ENCODE measurements at regions not wholly inside any gene's neighbourhood (a gene's known extent, or its start where the extent isn't known, plus 50 kb on each side); places are given as distances from the start of the nearest gene placed in this dataset.
"Not testable (repeated sequence)": the region's sequence is repeated elsewhere in the genome, so short reads cannot be mapped to it uniquely, and the experiment has no call there.

DNA sequence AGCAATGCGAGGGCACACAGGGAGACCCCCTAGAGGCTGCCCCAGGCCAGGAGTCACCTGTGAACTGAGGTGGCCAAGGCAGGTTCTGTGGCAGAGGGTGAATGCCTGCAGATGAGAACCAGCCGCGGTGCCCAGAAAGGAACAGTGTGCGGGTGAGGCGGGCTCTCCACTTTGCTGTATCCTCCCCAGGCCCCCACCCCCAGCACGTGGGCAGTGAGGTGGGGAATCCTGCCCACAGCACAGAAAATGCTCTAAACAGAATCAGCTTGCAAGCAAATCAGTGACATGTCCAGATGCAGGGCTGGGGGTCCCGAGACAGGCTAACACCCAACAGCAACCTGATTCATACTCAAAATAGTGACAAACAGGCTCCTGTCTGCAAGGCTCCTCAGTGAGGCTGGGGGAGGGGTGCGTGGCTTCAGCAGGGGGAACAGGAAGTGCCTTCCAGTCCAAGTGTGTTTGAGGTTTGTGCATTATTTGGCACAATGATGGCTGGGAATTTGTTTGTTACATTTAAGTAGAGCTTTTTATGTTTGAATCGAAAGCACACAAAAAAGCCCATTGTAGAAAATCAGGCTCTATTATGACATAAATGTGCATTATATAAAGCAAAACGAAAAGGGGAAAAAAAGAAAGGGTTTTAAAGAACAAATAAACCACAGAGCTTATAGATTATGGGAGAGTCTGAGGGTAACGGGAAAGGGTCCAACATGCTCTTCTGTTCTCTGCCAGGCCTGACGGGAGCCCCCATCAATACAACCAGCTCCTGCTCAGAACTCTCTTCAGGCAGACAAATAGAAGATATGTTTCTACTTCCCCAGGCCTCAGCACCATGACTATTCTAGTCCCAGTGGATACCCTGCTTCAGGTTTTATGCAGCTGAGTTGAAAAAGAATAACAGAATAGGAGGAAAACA is 201.3 kb downstream of the HSD17B3 start:
- no peak for DNase-seq (ENCODE audit: insufficient read length, low spot score)
- FAIRE-seq = no peak

DNA sequence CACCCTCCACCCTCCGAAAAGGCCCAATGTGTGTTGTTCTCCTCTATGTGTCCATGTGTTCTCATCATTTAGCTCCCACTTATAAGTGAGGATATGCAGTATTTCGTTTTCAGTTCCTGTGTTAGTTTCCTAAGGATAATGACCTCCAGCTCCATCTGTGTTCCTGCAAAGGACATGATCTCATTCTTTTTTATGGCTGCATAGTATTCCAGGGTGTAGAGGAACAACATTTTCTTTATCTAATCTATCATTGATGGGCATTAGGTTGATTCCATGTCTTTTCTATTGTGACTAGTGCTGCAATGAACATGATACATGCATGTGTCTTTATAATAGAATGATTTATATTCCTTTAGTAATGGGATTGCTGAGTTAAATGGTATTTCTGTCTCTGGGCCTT is 211.3 kb downstream of the HSD17B3 start:
- FAIRE-seq = not testable (repeated sequence)

DNA sequence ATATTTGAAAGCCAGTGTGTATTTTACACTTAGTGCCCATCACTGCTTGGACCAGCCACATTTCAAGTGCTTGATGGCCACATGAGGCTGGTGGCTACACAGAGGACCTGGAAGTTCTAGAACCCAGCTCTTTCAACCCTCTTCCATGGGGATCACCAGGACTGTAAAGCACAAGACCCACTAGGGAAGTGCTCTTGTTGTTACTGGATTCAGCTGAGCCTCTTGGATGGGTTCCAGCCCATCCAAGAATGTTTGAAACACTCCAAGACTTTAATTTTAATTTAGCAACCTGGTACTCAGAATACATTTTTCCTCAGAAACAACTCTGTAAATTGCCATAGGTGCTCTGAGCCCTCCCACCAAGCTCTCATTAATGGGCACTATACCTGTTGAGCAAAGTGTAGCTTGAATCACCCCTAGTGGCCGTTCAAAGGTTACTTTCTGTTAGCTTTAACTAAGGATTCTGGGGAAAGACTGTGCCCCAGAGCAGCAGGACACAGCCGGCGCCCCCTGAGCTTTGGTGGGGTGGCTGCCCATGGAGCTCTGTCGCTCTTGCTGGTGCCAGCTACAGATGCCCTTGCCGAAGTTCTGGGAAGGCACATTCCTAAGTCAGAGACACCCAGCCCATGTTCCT is 212.4 kb downstream of the HSD17B3 start:
- FAIRE-seq (no peak), DNase-seq (ENCODE audit: insufficient read length, low spot score) (no peak)

More for the DNA sequence above, 211.3 kb downstream of the HSD17B3 start:
- not testable (repeated sequence) for DNase-seq (ENCODE audit: insufficient read length, low spot score)

DNA sequence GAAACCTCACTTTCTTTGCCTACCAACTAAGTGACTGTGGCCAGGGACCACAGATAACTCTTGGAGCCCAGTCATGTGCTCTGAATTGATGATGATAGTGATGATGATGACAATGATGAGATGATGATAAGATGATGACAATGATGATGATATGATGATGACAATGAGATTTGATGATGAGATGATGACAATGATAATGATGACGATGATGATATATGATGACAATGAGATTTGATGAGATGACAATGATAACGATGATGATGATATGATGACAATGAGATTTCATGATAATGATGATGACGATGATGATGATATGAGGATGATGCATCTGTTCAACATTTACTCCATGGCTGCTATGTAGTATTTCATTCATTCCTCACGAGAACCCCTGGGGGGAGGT is 213.0 kb downstream of the ERCC6L2 start:
- DNase-seq (ENCODE audit: insufficient read length, low spot score) = no peak

DNA sequence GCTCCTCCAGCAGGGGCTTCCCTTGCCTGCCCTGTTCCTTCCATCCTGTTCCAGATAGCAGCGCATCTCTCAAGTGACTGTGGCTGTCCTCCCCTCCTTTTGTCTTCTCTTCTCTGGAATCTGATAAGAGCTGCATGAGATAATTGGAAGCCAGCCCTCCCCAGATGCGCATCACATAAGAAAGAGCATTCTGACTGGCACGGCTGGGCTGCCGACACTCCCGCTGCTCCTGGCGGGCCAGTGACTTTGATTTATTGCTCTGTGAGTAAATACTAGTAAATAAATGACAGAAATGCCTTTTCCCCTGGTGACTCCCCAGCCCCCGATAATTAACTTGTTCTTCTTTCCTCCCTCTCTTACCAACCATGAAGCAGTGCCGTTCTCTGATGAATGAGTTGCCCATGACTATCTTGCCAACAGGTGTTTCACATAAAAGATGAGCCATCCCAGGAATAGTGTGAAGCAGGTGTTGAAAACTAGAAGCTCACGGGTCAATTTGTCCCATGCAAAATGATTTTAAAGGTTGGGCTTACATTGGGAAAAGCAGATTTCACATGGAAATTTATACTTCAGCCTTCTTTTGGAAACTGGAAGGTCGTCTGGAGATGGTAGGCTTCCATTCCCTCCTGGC is 212.3 kb downstream of the ERCC6L2 start:
- DNase-seq (ENCODE audit: insufficient read length, low spot score) (no peak), FAIRE-seq (no peak)

More for the DNA sequence above, 213.0 kb downstream of the ERCC6L2 start:
- peak; percentile 54 for FAIRE-seq

DNA sequence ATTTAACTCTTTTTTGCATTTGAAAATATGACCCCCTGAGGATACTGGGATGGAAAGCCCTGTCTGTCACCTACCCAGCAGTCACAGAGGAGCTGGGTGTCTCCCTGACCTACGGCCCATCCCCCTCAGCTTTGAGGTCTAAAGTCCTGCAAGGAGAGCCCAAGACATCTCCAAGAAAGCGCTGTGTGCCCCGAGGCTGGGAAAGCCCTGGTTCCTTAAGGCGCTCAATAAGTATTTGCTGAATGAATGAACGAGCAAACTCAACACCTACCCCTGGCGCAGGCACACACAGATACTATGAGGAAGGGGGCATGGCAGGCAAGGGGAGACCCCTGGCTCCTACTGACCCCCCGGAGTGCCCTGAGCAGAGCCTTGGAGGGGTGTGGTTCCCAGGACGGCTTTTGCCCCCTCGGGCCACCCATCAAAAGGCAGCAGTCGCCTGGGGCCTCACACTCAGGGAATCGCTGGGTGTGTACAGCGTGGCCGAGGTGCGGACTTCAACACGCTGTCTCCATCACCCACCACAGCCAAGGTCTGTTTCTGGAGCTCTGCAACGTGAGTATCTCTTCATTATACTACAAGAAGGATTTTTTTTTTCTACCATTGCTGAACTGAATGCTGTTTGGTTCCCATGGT is 211.6 kb downstream of the ERCC6L2 start:
- FAIRE-seq (no peak), DNase-seq (ENCODE audit: insufficient read length, low spot score) (no peak)

DNA sequence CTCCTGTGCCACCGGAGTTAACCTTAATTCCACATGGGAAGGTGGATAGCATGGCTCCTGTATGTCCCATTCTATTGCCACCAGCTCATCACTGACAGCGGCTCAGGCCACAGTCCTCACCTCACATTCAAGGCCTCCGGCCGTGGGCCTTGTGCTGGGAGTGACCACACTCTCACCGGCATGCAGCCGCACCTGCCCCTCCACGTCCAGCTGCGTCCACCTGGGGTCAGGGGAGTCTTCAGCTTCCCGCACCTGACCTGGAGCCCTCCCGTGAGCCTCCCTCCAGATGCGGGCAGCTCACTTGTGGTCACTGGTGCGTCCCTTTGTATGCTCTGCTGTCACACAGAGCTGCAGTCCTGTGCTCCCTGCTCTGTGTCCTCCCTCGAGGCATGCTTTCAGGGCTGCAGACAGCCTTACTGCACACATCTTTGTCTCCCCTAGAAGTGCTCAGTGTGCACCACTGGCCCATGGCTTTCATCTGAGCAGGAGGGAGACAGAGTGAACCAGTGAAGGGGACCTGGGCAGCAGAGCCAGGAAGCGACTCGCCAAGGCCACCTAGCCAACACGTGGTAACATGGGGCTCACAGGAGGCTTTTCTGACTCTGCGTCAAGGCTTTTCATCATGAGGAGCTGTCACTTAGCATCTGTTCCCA is 210.1 kb downstream of the ERCC6L2 start:
- no peak for FAIRE-seq

DNA sequence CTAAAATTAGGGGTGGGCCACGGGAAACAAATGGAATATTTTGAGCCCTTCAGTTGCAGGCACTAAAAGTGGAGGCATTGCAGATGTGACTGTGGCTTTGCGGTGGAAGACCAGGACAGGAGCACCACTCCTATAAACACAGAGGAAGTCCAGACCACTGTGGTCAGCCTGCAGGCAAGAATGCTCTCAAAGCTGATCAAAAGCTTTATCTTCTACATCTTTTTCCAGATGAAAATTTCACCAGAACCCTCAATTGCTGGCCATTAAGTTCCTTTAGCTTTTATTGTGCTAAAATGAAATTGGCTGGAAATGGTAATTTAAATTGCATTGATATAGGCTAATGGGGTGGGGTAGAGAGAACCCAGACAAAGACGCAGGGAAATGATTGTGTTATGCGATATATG is 208.8 kb downstream of the ERCC6L2 start:
- no peak for DNase-seq (ENCODE audit: insufficient read length, low spot score)

More for the DNA sequence above, 210.1 kb downstream of the ERCC6L2 start:
- no peak for DNase-seq (ENCODE audit: insufficient read length, low spot score)

DNA sequence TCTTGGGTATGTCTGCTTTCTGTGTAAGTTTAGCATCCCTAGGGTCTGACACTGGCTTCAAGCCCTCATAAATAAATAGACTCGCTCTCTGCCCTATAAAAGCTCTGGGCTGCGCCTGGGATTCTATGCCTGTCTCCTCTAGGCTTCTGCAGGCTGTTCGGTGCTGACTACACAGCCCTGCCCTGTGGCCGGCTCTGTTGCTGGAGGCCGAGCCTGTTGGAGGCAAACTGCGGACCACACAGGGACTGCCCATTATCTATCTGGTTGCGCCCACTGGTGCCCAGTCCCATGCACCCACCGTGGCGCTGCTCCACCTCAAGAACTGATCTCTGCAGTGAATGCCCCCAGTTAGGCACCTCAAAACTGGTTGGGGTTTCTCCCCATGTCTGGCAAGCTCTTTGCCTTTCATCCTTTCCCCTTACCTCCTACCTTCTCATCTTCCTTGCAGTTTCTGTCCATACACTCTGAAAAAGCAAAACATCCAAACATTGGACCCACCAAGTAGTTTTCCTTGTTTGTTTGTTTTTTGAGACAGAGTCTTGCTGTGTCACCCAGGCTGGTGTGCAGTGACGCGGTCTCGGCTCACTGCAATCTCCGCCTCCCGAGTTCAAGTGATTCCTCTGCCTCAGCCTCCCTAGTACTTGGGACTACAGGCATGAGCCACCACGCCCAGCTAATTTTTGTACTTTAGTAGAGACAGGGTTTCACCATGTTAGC is 207.2 kb downstream of the ERCC6L2 start:
- FAIRE-seq (no peak), DNase-seq (ENCODE audit: insufficient read length, low spot score) (no peak)

More for the DNA sequence above, 208.8 kb downstream of the ERCC6L2 start:
- FAIRE-seq = no peak

DNA sequence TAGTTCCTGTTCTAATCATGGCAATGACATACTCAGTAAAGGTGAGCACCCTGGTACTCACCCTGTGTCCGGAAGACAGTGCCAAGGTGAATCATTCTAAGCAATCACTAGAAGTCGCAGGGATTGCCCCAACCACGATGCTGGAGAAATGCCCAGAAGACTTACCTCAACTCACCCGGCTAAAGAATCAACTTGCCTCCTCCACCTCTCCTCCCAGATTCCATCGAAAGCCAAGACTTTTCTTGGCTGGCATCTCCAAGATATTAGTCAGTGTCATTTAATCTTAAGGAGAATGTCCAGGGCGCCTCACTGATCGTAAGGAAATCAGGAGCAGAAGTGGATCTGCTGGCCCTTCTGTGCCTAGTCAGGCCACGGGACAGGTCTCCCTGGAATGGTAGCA is 204.9 kb downstream of the ERCC6L2 start:
- peak; percentile 47 for DNase-seq (ENCODE audit: insufficient read length, low spot score)

DNA sequence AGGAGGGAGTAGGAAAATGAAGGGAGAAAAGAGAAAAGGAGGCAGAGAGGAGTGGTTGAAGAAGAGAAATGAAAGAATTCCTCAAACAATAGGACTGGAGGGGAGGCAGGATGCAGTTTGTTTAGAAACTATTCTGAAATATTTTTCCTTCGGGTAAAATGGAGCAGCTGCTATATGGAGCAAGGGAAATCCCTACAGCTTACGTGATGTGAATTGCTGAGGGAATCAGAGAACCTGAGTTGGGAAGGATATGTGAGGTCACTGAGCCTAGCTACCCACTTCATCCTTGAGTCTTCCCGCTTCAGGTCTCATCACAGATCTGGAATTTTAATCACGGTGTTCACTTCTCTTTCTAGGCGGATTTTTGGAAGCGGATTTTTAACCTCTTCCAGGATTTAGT is 204.3 kb downstream of the ERCC6L2 start:
- no peak for DNase-seq (ENCODE audit: insufficient read length, low spot score)
- FAIRE-seq = no peak

More for the DNA sequence above, 204.9 kb downstream of the ERCC6L2 start:
- no peak for FAIRE-seq

DNA sequence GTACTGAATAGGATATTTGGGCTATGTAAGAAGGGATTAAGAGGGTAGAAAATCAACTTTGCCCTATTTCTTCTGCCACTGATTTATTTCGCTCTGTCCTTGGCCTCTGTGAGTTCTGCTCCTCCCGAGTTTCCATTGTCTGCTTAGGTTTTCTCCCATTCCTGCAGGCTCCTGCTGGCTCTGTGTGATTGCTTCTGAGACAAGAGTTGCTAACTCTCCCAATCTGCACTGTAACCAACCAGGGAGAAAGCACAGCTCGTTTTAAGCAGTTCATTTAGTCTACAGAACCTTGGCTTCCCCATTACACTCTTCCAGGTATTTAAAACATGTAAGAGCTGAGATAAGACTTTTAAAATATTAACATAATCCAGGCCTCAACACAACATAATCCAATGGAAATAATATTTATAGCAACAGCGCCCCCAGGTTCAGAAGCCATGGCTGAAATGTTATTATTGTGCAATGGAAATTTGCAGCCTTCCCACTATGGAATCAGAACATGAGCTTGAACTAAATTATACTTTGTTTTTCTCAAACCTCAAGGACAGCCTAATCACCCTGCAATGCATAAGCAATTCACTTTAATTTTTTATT is 203.5 kb downstream of the ERCC6L2 start:
- FAIRE-seq (no peak), DNase-seq (ENCODE audit: insufficient read length, low spot score) (no peak)

DNA sequence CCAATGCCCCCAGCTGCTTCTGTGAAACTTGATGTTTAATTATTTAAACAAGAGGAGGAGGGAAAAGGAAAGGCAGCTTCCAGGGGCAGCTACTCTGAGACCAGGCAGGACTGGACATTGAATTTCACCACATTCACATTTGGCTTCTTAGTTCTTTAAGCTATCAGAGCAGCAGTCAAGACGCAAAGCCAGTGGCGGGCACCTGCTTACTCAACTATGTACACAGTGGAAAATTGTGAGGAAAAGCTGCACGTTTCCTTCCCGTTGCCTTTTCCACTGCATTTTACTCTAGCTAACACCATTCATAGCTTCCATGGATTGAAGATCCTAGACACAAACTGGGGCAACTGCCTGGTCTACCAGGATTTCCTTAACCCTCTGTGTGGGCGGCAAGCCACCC is 200.3 kb downstream of the ERCC6L2 start:
- FAIRE-seq = no peak

DNA sequence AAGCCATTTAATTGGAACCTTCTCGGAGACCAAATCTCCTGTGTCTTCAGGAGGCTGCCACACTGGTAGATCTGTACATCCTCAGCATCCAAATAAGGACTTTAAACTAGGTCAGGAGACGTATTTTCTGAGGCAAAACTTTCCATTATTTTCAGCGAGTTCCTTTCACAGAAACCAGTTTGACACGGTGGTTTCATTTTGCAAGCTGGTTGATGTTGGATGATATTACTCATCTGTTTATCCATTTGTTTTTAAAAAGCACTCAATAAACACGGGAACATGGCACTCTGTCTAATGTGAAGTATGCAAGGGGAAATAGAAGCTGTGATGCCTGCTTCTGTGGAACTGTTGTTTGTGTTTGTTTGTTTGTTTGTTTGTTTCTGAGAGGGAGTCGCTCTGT is 199.6 kb downstream of the ERCC6L2 start:
- DNase-seq (ENCODE audit: insufficient read length, low spot score) = no peak

More for the DNA sequence above, 200.3 kb downstream of the ERCC6L2 start:
- DNase-seq (ENCODE audit: insufficient read length, low spot score) = no peak

DNA sequence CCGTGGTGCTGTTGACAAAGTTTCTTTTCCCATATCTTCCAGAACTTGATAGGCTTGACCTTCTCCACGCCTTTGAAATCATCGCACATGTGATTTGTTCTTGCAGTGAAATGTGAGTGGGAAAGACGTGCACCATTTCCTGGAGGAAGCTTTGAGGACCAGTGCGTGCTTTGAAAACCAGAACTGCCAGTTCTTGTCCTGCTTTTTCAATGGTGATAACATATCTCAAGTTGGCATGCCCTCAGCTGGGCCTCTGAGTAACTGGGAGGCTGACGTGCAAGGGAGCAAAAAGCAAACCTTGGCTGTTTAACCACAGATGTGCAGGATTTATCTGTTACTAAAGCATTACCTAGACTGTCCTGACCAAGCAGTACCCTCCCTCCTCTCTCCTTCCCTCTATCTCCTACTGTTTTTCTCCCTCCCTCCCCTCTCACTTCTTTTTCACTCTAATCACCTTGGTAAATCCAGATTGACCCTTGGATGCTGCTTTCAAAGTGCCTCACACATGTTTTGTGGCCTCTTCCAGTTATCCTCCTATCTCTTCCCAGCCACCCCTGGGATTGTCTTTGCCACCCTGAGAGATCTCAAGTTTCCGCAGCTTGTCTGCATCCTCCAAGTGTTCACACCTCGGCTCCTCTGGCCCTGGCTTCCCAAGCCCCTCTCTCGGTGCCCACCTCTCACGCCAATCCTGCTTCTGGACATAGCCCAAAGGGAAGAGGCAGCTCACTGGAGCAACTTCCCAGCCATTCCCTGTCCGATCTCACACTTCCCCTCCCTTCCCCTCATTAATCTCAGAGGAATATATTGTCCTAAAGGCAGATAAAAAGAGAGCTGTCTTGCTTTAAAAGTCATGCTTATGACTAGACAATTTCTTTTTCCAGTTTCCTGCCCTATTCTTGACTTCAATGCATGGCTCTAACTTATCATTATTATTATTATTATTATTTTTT is 198.3 kb downstream of the ERCC6L2 start:
- DNase-seq (ENCODE audit: insufficient read length, low spot score) (no peak), FAIRE-seq (no peak)

More for the DNA sequence above, 199.6 kb downstream of the ERCC6L2 start:
- no peak for FAIRE-seq

DNA sequence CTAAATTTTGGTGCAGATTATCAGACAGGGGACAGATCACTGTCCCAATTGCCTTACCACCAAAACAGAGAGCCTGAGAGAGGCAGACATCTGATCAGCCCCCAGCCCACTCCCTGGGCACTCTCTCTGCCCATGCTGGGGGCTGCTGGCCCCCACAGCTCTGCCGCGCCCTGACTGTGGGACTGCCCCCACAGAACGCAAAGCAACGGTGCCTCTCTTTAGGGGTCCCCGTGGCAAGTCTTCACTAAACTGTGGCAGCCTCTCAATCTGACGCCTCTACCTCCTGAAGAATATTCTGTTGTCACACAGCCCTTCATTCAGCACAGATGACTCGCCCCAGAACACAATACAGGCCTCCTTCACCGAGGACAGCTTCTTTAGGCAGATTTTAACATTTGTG is 197.4 kb downstream of the ERCC6L2 start:
- FAIRE-seq = no peak
- DNase-seq (ENCODE audit: insufficient read length, low spot score) = no peak

DNA sequence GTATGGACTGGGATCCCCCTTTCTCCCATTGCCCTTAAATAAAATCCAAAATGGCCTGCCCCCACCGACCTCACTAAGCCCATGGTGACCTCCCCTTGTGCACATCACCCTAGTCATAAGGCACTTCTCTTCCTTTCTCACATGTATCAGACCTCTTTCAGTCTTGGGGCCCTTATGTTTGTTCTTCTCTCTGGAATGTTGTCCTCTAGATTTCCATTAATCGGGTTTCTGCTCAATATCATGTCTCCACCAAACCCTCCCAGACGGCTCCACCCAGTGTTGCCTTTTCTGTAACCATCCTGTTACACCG is 196.3 kb downstream of the ERCC6L2 start:
- DNase-seq (ENCODE audit: insufficient read length, low spot score) (no peak), FAIRE-seq (no peak)

DNA sequence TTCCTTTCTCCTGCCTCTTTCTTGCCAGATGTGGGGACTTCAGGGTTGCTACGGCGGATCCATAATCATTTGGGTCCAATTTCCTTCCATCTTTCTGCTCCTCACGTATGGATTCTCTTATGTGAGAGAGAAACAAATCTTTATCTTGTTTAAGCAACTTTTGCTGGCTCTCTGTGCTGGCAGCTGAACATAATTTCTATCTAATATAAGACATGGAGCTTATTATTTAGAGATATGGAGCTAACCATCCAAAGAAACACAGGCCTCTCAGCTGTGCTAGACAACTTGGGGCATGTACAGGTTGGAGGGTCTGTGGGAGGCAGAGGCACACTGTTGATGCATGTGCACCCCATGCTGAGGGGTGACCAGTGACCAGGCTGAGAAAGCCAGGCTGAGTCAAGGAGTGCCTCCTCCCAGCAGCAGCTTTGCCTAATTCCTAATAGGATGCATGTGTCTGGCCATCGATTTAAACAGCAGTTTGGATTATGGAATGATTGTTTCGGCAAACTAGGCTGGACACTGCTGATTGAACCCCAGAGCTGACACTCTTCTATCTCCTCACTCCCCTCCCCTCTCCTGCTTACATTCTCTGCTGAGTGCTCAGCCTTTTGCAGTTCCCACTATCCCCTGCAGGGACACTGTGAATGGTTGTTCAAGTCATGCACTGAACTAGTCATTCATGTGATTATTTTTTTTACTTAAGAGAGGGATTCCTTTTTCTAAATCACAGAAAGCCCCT is 195.8 kb downstream of the ERCC6L2 start:
- DNase-seq (ENCODE audit: insufficient read length, low spot score) = peak; percentile 45
- FAIRE-seq = no peak

Measured in HTR-8/SVneo (cell line).